Neural progenitor cell (in vitro differentiated cells): ENCODE measurements at regions not wholly inside any gene's neighbourhood (a gene's known extent, or its start where the extent isn't known, plus 50 kb on each side); places are given as distances from the start of the nearest gene placed in this dataset.

Experiments used
- DNase-seq: peaks from one replicate; pipeline ENCODE4 v3.0.0-alpha.2; 2016; ENCODE audit warnings: low spot score
- H2AFZ ChIP-seq: fragments of 200-600 bp; sonication (generic); replicated peaks from 2 replicates; pipeline ENCODE4 v1.6.1; 2016; ENCODE audit warnings: antibody characterized with exemption
- H3F3A ChIP-seq: fragments of 200-600 bp; sonication (generic); 2 replicates; pipeline ENCODE4 v1.6.1; 2016; ENCODE audit warnings: antibody characterized with exemption, low read depth
- H3K27ac ChIP-seq: fragments of 200-600 bp; sonication (generic); 2 replicates; pipeline ENCODE4 v1.5.1; 2016; ENCODE audit warnings: mild to moderate bottlenecking
- H3K27me3 ChIP-seq: fragments of 200-600 bp; sonication (generic); 2 replicates; pipeline ENCODE4 v1.6.1; 2016; ENCODE audit warnings: mild to moderate bottlenecking, moderate library complexity
- H3K36me3 ChIP-seq: fragments of 200-600 bp; sonication (generic); 2 replicates; pipeline ENCODE4 v1.5.1; 2016
- H3K4me1 ChIP-seq: fragments of 200-600 bp; sonication (generic); 2 replicates; pipeline ENCODE4 v1.6.1; 2016; ENCODE audit warnings: mixed run types
- H3K4me2 ChIP-seq: fragments of 200-600 bp; sonication (generic); 2 replicates; pipeline ENCODE4 v1.6.1; 2016
- H3K4me3 ChIP-seq: fragments of 200-600 bp; sonication (generic); 2 replicates; pipeline ENCODE4 v1.5.1; 2016
- H3K79me2 ChIP-seq: fragments of 200-600 bp; sonication (generic); 2 replicates; pipeline ENCODE4 v1.6.1; 2016; ENCODE audit warnings: low read depth
- H3K9ac ChIP-seq: fragments of 200-600 bp; sonication (generic); 2 replicates; pipeline ENCODE4 v1.6.1; 2016
- H3K9me3 ChIP-seq: fragments of 200-600 bp; sonication (generic); 2 replicates; pipeline ENCODE4 v1.5.1; 2016; ENCODE audit warnings: low read depth
- H4K20me1 ChIP-seq: fragments of 200-600 bp; sonication (generic); 2 replicates; pipeline ENCODE4 v1.6.1; 2016; ENCODE audit warnings: low read depth
- H3K27ac Mint-ChIP-seq: 3 replicates; pipeline ENCODE4 v1.8.0; 2021; ENCODE audit warnings: mixed read lengths
- H3K27me3 Mint-ChIP-seq: 2 replicates; pipeline ENCODE4 v1.8.0; 2022; ENCODE audit warnings: low read depth, mild to moderate bottlenecking, inconsistent platforms, moderate library complexity, mixed read lengths; ENCODE audit not compliant: insufficient read depth
- H3K36me3 Mint-ChIP-seq: 3 replicates; pipeline ENCODE4 v1.8.0; 2021; ENCODE audit warnings: mixed read lengths
- H3K4me1 Mint-ChIP-seq: 3 replicates; pipeline ENCODE4 v1.8.0; 2021; ENCODE audit warnings: mixed read lengths
- H3K4me3 Mint-ChIP-seq: 3 replicates; pipeline ENCODE4 v1.8.0; 2021; ENCODE audit warnings: mild to moderate bottlenecking, moderate library complexity, mixed read lengths
- H3K9me3 Mint-ChIP-seq: 3 replicates; pipeline ENCODE4 v1.8.0; 2020; ENCODE audit warnings: mixed read lengths
- CTCF ChIP-seq: fragments of 200-600 bp; sonication (generic); IDR thresholded peaks from 2 replicates; pipeline ENCODE4 v1.5.1; 2017; ENCODE audit warnings: antibody characterized with exemption, mild to moderate bottlenecking
- EZH2 ChIP-seq: fragments of 200-600 bp; sonication (generic); IDR thresholded peaks from 2 replicates; pipeline ENCODE4 v1.6.1; 2017; ENCODE audit warnings: antibody characterized with exemption, mild to moderate bottlenecking, moderate library complexity
- EZH2phosphoT487 ChIP-seq: fragments of 200-600 bp; sonication (generic); IDR thresholded peaks from 2 replicates; pipeline ENCODE4 v1.6.1; 2017; ENCODE audit warnings: antibody characterized with exemption

- Histone ChIP-seq H3K36me3 (no peaks in the 10 kb centered on the region), H2AFZ (no peak overlapping the region), H3K4me1 (no peaks in the 10 kb centered on the region), H3F3A (no peaks in the 10 kb centered on the region), H3K27me3 (no peaks in the 10 kb centered on the region), H3K9me3 (no peaks in the 10 kb centered on the region), H3K9ac (no peak overlapping the region), H4K20me1 (no peaks in the 10 kb centered on the region), H3K79me2 (no peaks in the 10 kb centered on the region), H3K27ac (no peak overlapping the region), H3K4me3 (no peak overlapping the region), H3K4me2 (no peak overlapping the region)
- Mint-ChIP-seq H3K9me3 (no peaks in the 10 kb centered on the region), H3K27ac (no peak overlapping the region), H3K4me3 (no peak overlapping the region), H3K27me3 (peaks cover 2% of the 10 kb centered on the region), H3K36me3 (no peaks in the 10 kb centered on the region), H3K4me1 (peaks cover 23% of the 10 kb centered on the region)
- no peak for TF ChIP-seq EZH2phosphoT487
- no peak for TF ChIP-seq CTCF
- TF ChIP-seq EZH2, result no peak
- DNase-seq, result no peak
Measured at GRCh38 chr5:175168882-175169507, 275.0 kb downstream of the DRD1 start.

GRCh38 chr5:175166026-175166425 lies 278.0 kb downstream of the DRD1 start:
- DNase-seq, result no peak
- H3K4me1 Mint-ChIP-seq, result peaks cover 24% of the 10 kb centered on the region
- no peaks in the 10 kb centered on the region for H3K36me3 ChIP-seq
- no peak overlapping the region for H3K9ac ChIP-seq
- H3K27ac ChIP-seq, result no peak overlapping the region
- H3F3A ChIP-seq, result no peaks in the 10 kb centered on the region
- no peak overlapping the region for H3K4me3 Mint-ChIP-seq
- H2AFZ ChIP-seq, result no peak overlapping the region
- no peaks in the 10 kb centered on the region for H3K9me3 Mint-ChIP-seq
- no peaks in the 10 kb centered on the region for H3K4me1 ChIP-seq
- H3K4me3 ChIP-seq, result no peak overlapping the region
- H3K79me2 ChIP-seq, result no peaks in the 10 kb centered on the region
- H3K27me3 ChIP-seq, result no peaks in the 10 kb centered on the region
- H3K4me2 ChIP-seq, result no peak overlapping the region
- no peak overlapping the region for H3K27ac Mint-ChIP-seq
- TF ChIP-seq EZH2phosphoT487 (no peak), CTCF (no peak)
- H4K20me1 ChIP-seq, result no peaks in the 10 kb centered on the region
- H3K36me3 Mint-ChIP-seq, result no peaks in the 10 kb centered on the region
- no peaks in the 10 kb centered on the region for H3K9me3 ChIP-seq
- peaks cover 2% of the 10 kb centered on the region for H3K27me3 Mint-ChIP-seq

GRCh38 chr5:175163586-175164275 lies 280.3 kb downstream of the DRD1 start:
- no peak overlapping the region for H3K27ac Mint-ChIP-seq
- TF ChIP-seq EZH2phosphoT487, result no peak
- no peak for TF ChIP-seq CTCF
- no peak for TF ChIP-seq EZH2
- H3K36me3 Mint-ChIP-seq, result no peaks in the 10 kb centered on the region
- Histone ChIP-seq H3K4me3 (no peak overlapping the region), H3K79me2 (no peaks in the 10 kb centered on the region), H3F3A (no peaks in the 10 kb centered on the region), H3K27me3 (no peaks in the 10 kb centered on the region), H4K20me1 (no peaks in the 10 kb centered on the region), H3K27ac (no peak overlapping the region), H3K4me2 (no peak overlapping the region), H3K4me1 (no peaks in the 10 kb centered on the region), H2AFZ (no peak overlapping the region), H3K36me3 (no peaks in the 10 kb centered on the region), H3K9me3 (no peaks in the 10 kb centered on the region), H3K9ac (no peak overlapping the region)
- peaks cover 24% of the 10 kb centered on the region for H3K4me1 Mint-ChIP-seq
- peaks cover 2% of the 10 kb centered on the region for H3K27me3 Mint-ChIP-seq
- no peak for DNase-seq
- no peak overlapping the region for H3K4me3 Mint-ChIP-seq
- peaks cover 3% of the 10 kb centered on the region for H3K9me3 Mint-ChIP-seq
